Body of pancreas (tissue), 4 donors: ENCODE measurements at regions not wholly inside any gene's neighbourhood (a gene's known extent, or its start where the extent isn't known, plus 50 kb on each side); places are given as distances from the start of the nearest gene placed in this dataset.

Experiments used
- POLR2A ChIP-seq, 3 donors: fragments of 450-650 bp; IDR thresholded peaks; one replicate each; pipeline ENCODE4 v1.6.1; 2016; ENCODE audit warnings: antibody characterized with exemption in 3 of 3, mild to moderate bottlenecking in 2 of 3
- TF ChIP-seq, protein P1 (sequence below), 7 experiments: fragments of 450-650 bp in 4 of 7; fragments of 200-600 bp in 3 of 7; sonication (generic) in 3 of 7; IDR thresholded peaks; one replicate each; pipeline ENCODE4 v1.5.1; 2016 to 2019; ENCODE audit warnings: antibody characterized with exemption in 7 of 7

DNA sequence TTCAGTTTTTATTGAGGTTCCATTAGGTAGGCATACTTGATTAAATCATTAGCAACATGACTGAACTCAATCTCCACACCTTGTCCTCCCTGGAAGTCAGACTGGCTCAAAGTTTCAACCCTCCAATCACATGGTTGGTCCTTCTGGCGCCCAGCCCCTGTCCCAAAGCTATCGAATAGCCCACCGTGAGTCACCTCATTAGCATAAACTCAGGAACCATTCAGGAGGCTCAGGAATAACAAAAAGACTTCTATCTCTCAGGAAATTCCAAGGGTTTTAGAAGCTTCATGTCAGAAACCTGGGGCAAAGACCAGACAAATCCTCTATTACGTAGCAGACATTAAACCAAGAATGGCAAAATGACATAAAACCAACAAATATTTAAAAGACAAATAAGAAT, 78.6 kb downstream of the RGS2 start:
- TF ChIP-seq, protein P1, sequence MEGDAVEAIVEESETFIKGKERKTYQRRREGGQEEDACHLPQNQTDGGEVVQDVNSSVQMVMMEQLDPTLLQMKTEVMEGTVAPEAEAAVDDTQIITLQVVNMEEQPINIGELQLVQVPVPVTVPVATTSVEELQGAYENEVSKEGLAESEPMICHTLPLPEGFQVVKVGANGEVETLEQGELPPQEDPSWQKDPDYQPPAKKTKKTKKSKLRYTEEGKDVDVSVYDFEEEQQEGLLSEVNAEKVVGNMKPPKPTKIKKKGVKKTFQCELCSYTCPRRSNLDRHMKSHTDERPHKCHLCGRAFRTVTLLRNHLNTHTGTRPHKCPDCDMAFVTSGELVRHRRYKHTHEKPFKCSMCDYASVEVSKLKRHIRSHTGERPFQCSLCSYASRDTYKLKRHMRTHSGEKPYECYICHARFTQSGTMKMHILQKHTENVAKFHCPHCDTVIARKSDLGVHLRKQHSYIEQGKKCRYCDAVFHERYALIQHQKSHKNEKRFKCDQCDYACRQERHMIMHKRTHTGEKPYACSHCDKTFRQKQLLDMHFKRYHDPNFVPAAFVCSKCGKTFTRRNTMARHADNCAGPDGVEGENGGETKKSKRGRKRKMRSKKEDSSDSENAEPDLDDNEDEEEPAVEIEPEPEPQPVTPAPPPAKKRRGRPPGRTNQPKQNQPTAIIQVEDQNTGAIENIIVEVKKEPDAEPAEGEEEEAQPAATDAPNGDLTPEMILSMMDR (IDR thresholded peaks at IDR 0.05) = no peak
- no peak for TF ChIP-seq POLR2A (IDR thresholded peaks at IDR 0.05)
